ENCODE measurements at regions not wholly inside any gene's neighbourhood (a gene's known extent, or its start where the extent isn't known, plus 50 kb on each side); places are given as distances from the start of the nearest gene placed in this dataset.

DNA sequence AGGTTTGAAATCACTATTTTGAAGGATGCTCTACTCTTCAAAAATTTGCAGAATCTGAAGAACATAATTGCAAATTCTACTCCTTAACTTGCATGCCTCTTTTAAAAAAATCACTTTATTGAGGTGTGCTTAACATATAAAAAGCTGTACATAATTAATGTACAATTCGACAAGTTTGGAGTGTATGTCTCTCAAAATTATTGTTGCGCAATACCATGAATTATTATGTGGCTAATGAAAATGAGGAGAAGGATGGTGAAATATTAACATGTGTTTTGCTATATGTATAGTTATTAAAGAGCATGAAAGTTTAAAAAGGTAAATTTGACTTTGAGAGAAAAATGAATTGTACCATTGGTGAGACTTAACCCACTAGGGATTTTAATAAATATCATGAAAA is 187.2 kb upstream of the MALRD1 start:
- peaks cover 9% of the 10 kb centered on the region for H3K9me3 ChIP-seq (replicated peaks)
- H3K27ac ChIP-seq (replicated peaks), result no peak overlapping the region
- H3K4me1 ChIP-seq, result no peaks in the 10 kb centered on the region
- no peak overlapping the region for H3K4me3 ChIP-seq
- H3K36me3 ChIP-seq, result no peaks in the 10 kb centered on the region
- intact Hi-C loops (cut with micrococcal nuclease), result no loop called here
- TF ChIP-seq, protein P1, sequence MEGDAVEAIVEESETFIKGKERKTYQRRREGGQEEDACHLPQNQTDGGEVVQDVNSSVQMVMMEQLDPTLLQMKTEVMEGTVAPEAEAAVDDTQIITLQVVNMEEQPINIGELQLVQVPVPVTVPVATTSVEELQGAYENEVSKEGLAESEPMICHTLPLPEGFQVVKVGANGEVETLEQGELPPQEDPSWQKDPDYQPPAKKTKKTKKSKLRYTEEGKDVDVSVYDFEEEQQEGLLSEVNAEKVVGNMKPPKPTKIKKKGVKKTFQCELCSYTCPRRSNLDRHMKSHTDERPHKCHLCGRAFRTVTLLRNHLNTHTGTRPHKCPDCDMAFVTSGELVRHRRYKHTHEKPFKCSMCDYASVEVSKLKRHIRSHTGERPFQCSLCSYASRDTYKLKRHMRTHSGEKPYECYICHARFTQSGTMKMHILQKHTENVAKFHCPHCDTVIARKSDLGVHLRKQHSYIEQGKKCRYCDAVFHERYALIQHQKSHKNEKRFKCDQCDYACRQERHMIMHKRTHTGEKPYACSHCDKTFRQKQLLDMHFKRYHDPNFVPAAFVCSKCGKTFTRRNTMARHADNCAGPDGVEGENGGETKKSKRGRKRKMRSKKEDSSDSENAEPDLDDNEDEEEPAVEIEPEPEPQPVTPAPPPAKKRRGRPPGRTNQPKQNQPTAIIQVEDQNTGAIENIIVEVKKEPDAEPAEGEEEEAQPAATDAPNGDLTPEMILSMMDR (IDR thresholded peaks at IDR 0.05; ENCODE audit: borderline replicate concordance), result no peak
- DNase-seq, result no peak
- no peaks in the 10 kb centered on the region for H3K27me3 ChIP-seq (ENCODE audit: low read depth)

DNA sequence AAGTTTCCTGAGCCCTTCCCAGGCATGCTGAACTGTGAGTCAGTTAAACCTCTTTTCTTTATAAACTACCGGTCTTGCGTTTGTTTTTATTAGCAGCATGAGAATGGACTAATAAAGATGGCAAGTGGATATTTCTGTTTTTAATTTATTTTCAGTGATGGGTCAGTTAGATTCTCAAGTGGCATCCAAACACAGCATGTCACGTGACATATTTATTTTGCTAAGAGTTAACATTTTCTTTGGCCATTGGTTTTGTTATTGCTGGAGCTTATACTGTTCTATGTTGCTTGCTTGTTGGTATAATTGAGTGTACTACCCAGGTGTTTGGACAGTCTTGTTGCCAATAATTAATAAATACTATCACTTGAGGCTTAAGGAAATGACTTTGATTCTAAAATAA is 181.7 kb upstream of the MALRD1 start:
- intact Hi-C loops (cut with micrococcal nuclease), result no loop called here
- H3K9me3 ChIP-seq (replicated peaks), result peaks cover 16% of the 10 kb centered on the region
- TF ChIP-seq, protein P1 (IDR thresholded peaks at IDR 0.05; ENCODE audit: borderline replicate concordance), result no peak
- no peaks in the 10 kb centered on the region for H3K27me3 ChIP-seq (ENCODE audit: low read depth)
- no peaks in the 10 kb centered on the region for H3K4me1 ChIP-seq
- H3K36me3 ChIP-seq, result no peaks in the 10 kb centered on the region
- no peak overlapping the region for H3K27ac ChIP-seq (replicated peaks)
- no peak for DNase-seq
- no peak overlapping the region for H3K4me3 ChIP-seq

GRCh38 chr10:18868919-18869318 is 179.7 kb upstream of the MALRD1 start:
- Histone ChIP-seq H3K9me3 (replicated peaks) (peaks cover 15% of the 10 kb centered on the region), H3K4me3 (no peak overlapping the region), H3K36me3 (no peaks in the 10 kb centered on the region), H3K27me3 (ENCODE audit: low read depth) (no peaks in the 10 kb centered on the region), H3K27ac (replicated peaks) (no peak overlapping the region), H3K4me1 (no peaks in the 10 kb centered on the region)
- TF ChIP-seq, protein P1 (IDR thresholded peaks at IDR 0.05; ENCODE audit: borderline replicate concordance), result no peak
- DNase-seq, result no peak
- intact Hi-C loops (cut with micrococcal nuclease), result no loop called here

DNA sequence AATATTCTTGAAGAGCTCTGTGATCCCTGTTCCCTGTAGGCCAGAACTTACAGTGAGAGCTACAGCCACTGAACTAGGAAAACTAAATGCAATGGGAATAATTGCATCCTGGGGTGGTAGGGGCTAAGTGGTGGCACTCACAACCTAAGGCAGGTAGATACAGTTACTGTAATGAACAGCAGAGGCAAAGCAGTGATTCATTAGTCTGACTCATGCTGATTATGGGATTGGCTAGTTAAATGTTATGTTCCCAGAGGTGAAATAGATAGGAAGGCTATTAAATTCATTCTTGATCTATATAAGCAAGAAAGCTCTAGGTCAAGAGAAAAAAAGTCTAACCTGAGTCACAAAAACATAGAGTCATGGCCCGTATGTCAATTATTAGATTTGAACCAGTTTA is 173.1 kb upstream of the MALRD1 start:
- Histone ChIP-seq H3K27me3 (ENCODE audit: low read depth) (no peaks in the 10 kb centered on the region), H3K36me3 (no peaks in the 10 kb centered on the region), H3K27ac (replicated peaks) (no peak overlapping the region), H3K9me3 (replicated peaks) (peaks cover 11% of the 10 kb centered on the region), H3K4me1 (no peaks in the 10 kb centered on the region), H3K4me3 (no peak overlapping the region)
- intact Hi-C loops (cut with micrococcal nuclease), result no loop called here
- TF ChIP-seq, protein P1 (IDR thresholded peaks at IDR 0.05; ENCODE audit: borderline replicate concordance), result no peak
- no peak for DNase-seq

DNA sequence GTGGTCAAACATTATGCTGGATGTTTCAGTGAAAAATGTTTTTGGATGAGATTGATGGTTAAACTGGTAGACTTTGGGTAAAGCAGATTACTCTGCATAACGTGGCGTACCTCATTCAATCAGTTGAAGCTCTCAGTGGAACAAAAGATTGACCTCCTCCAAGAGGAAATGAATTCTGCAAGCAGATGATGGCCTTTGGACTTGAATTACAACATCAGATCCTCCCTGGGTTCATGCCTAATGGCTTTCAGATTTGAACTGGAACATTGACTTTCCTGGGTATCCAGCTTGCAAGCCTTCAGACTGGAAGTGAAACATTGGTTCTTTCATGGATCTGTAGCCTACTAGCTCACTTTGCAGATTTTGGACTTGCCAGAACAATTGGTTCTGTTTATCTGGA is 169.3 kb upstream of the MALRD1 start:
- Histone ChIP-seq H3K4me3 (no peak overlapping the region), H3K27ac (replicated peaks) (no peak overlapping the region), H3K4me1 (no peaks in the 10 kb centered on the region), H3K27me3 (ENCODE audit: low read depth) (no peaks in the 10 kb centered on the region), H3K36me3 (no peaks in the 10 kb centered on the region), H3K9me3 (replicated peaks) (no peaks in the 10 kb centered on the region)
- TF ChIP-seq, protein P1 (IDR thresholded peaks at IDR 0.05; ENCODE audit: borderline replicate concordance), result no peak
- no peak for DNase-seq
- intact Hi-C loops (cut with micrococcal nuclease), result no loop called here

DNA sequence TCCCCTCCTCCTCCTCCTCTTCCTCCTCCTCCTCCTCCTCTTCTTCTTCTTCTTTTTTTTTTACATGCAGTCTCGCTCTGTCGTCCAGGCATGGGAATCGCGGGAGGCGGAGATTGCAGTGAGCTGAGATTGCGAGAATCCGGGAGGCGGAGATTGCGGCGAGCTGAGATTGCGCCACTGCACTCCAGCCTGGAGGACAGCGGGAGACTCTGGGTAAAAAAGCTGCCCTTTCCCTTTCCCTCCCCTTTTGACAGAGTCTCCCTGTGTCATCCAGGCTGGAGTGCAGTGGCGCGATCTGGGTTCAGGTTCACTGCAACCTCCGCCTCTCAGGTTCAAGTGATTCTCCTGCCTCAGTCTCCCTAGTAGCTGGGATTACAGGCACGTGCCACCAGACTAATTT is 168.1 kb upstream of the MALRD1 start:
- H3K4me1 ChIP-seq, result no peaks in the 10 kb centered on the region
- intact Hi-C loops (cut with micrococcal nuclease), result no loop called here
- H3K9me3 ChIP-seq (replicated peaks), result no peaks in the 10 kb centered on the region
- DNase-seq, result no peak
- TF ChIP-seq, protein P1 (IDR thresholded peaks at IDR 0.05; ENCODE audit: borderline replicate concordance), result no peak
- no peaks in the 10 kb centered on the region for H3K27me3 ChIP-seq (ENCODE audit: low read depth)
- H3K4me3 ChIP-seq, result no peak overlapping the region
- no peak overlapping the region for H3K27ac ChIP-seq (replicated peaks)
- H3K36me3 ChIP-seq, result no peaks in the 10 kb centered on the region
